ENCODE measurements at regions not wholly inside any gene's neighbourhood (a gene's known extent, or its start where the extent isn't known, plus 50 kb on each side); places are given as distances from the start of the nearest gene placed in this dataset.

DNA sequence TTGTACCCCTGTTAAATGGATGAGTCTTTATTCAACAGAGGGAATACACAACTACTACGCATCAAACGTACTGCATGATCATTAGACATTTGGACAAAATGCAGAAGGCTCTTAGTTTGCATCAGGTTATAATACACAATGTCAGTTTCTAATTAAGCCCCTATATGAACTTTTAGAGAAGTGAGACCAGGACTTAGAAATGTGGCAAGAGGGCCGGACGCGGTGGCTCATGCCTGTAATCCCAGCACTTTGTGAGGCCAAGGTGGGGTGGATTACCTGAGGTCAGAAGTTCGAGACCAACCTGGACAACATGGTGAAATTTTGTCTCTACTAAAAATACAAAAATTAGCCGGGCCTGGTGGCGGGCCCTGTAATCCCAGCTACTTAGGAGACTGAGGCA is 76.3 kb upstream of the MGMT start:
- Histone ChIP-seq H3K36me3 (replicated peaks; ENCODE audit: low read depth, low read length) (no peaks in the 10 kb centered on the region), H3K4me2 (ENCODE audit: low read length) (no peak overlapping the region), H3K9ac (ENCODE audit: low read length) (no peak overlapping the region), H3K27me3 (ENCODE audit: low read depth, low read length) (no peaks in the 10 kb centered on the region), H3K9me3 (ENCODE audit: insufficient read depth, low read length) (no peaks in the 10 kb centered on the region), H3K4me3 (ENCODE audit: low read length) (no peak overlapping the region), H4K20me1 (ENCODE audit: insufficient read depth, low read length) (no peaks in the 10 kb centered on the region), H3K27ac (ENCODE audit: low read length) (no peak overlapping the region), H3K79me2 (ENCODE audit: low read length) (no peaks in the 10 kb centered on the region), H2AFZ (ENCODE audit: low read depth, low read length) (no peak overlapping the region), H3K4me1 (ENCODE audit: low read length) (no peaks in the 10 kb centered on the region)
- TF ChIP-seq, protein P1, sequence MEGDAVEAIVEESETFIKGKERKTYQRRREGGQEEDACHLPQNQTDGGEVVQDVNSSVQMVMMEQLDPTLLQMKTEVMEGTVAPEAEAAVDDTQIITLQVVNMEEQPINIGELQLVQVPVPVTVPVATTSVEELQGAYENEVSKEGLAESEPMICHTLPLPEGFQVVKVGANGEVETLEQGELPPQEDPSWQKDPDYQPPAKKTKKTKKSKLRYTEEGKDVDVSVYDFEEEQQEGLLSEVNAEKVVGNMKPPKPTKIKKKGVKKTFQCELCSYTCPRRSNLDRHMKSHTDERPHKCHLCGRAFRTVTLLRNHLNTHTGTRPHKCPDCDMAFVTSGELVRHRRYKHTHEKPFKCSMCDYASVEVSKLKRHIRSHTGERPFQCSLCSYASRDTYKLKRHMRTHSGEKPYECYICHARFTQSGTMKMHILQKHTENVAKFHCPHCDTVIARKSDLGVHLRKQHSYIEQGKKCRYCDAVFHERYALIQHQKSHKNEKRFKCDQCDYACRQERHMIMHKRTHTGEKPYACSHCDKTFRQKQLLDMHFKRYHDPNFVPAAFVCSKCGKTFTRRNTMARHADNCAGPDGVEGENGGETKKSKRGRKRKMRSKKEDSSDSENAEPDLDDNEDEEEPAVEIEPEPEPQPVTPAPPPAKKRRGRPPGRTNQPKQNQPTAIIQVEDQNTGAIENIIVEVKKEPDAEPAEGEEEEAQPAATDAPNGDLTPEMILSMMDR (IDR thresholded peaks at IDR 0.05; ENCODE audit: low read depth, low read length) = no peak
- no peak for TF ChIP-seq EZH2phosphoT487 (IDR thresholded peaks at IDR 0.05; ENCODE audit: low read depth)

DNA sequence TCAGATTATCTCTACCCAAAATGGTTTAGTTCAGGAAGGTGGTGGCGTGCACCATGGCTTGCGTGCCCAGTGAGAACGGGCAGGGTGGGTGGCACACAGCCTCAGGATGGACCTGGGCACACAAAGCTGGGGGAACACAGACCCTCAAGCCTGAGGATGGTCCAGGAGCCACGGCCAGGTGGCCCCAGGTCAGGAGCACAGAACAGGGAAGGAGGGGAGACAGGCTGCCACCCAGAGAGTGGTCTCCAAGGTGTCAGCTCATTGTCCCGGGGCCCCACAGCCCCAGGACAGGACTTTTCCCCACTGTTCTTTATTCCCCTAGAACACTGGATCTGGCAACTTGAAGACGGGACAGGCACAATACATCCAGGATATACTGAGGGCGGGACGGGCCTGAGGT is 75.6 kb upstream of the MGMT start:
- Histone ChIP-seq H3K4me1 (ENCODE audit: low read length) (no peaks in the 10 kb centered on the region), H3K4me3 (ENCODE audit: low read length) (no peak overlapping the region), H3K9ac (ENCODE audit: low read length) (no peak overlapping the region), H3K79me2 (ENCODE audit: low read length) (no peaks in the 10 kb centered on the region), H3K36me3 (replicated peaks; ENCODE audit: low read depth, low read length) (no peaks in the 10 kb centered on the region), H4K20me1 (ENCODE audit: insufficient read depth, low read length) (no peaks in the 10 kb centered on the region), H3K27me3 (ENCODE audit: low read depth, low read length) (no peaks in the 10 kb centered on the region), H3K27ac (ENCODE audit: low read length) (no peak overlapping the region), H2AFZ (ENCODE audit: low read depth, low read length) (no peak overlapping the region), H3K4me2 (ENCODE audit: low read length) (no peak overlapping the region), H3K9me3 (ENCODE audit: insufficient read depth, low read length) (no peaks in the 10 kb centered on the region)
- TF ChIP-seq, protein P1 (IDR thresholded peaks at IDR 0.05; ENCODE audit: low read depth, low read length) = no peak
- no peak for TF ChIP-seq EZH2phosphoT487 (IDR thresholded peaks at IDR 0.05; ENCODE audit: low read depth)

DNA sequence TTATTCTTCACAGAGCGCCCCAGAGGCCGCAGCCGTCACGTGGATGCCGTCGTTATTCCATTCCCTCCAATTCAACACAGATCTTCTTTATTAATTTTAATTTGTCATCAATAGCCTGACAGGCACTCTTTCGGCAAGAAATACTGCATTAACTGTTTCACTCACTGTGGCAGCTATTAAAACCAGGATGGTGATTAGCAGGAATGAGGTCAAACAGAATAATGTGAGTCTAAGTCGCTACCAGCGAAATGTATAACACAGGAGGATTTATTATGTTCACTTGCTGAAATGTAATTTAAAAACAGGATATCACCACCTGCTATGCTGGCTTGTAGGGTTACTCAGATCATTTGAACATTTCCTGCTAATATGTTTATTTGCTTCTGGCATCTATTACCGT is 74.2 kb upstream of the MGMT start:
- no peaks in the 10 kb centered on the region for H4K20me1 ChIP-seq (ENCODE audit: insufficient read depth, low read length)
- no peak for TF ChIP-seq EZH2phosphoT487 (IDR thresholded peaks at IDR 0.05; ENCODE audit: low read depth)
- TF ChIP-seq, protein P1 (IDR thresholded peaks at IDR 0.05; ENCODE audit: low read depth, low read length) = no peak
- no peaks in the 10 kb centered on the region for H3K9me3 ChIP-seq (ENCODE audit: insufficient read depth, low read length)
- H3K27me3 ChIP-seq (ENCODE audit: low read depth, low read length) = no peaks in the 10 kb centered on the region
- H3K9ac ChIP-seq (ENCODE audit: low read length) = no peak overlapping the region
- H3K4me1 ChIP-seq (ENCODE audit: low read length) = no peaks in the 10 kb centered on the region
- no peak overlapping the region for H2AFZ ChIP-seq (ENCODE audit: low read depth, low read length)
- H3K36me3 ChIP-seq (replicated peaks; ENCODE audit: low read depth, low read length) = no peaks in the 10 kb centered on the region
- no peak overlapping the region for H3K4me2 ChIP-seq (ENCODE audit: low read length)
- H3K27ac ChIP-seq (ENCODE audit: low read length) = no peak overlapping the region
- H3K79me2 ChIP-seq (ENCODE audit: low read length) = no peaks in the 10 kb centered on the region
- H3K4me3 ChIP-seq (ENCODE audit: low read length) = no peak overlapping the region

DNA sequence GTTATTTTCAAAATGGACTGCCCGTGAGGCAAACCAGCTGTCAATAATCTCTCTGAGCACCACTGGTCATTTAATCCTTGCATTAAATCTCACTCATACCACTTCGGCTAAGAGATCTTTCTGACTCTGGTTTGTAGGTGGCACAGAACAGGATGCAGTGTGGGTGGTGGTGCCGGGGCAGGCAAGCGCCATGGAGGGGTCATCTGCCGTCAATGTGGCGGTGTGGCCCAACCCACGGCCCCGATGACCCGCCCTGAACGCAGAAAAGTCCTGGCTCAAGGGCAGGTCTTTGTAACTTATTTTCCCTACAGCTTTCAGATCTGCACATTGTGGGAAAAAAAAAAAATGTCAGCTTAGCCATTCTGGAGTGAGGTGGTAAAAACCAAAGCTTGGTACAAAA is 73.2 kb upstream of the MGMT start:
- no peak overlapping the region for H3K27ac ChIP-seq (ENCODE audit: low read length)
- no peaks in the 10 kb centered on the region for H3K9me3 ChIP-seq (ENCODE audit: insufficient read depth, low read length)
- H4K20me1 ChIP-seq (ENCODE audit: insufficient read depth, low read length) = no peaks in the 10 kb centered on the region
- TF ChIP-seq, protein P1 (IDR thresholded peaks at IDR 0.05; ENCODE audit: low read depth, low read length) = no peak
- no peak for TF ChIP-seq EZH2phosphoT487 (IDR thresholded peaks at IDR 0.05; ENCODE audit: low read depth)
- no peak overlapping the region for H2AFZ ChIP-seq (ENCODE audit: low read depth, low read length)
- H3K4me1 ChIP-seq (ENCODE audit: low read length) = no peaks in the 10 kb centered on the region
- H3K4me3 ChIP-seq (ENCODE audit: low read length) = no peak overlapping the region
- no peaks in the 10 kb centered on the region for H3K79me2 ChIP-seq (ENCODE audit: low read length)
- H3K36me3 ChIP-seq (replicated peaks; ENCODE audit: low read depth, low read length) = no peaks in the 10 kb centered on the region
- no peak overlapping the region for H3K4me2 ChIP-seq (ENCODE audit: low read length)
- no peaks in the 10 kb centered on the region for H3K27me3 ChIP-seq (ENCODE audit: low read depth, low read length)
- no peak overlapping the region for H3K9ac ChIP-seq (ENCODE audit: low read length)

Data from OCI-LY3 (cell line).